ENCODE measurements at regions not wholly inside any gene's neighbourhood (a gene's known extent, or its start where the extent isn't known, plus 50 kb on each side); places are given as distances from the start of the nearest gene placed in this dataset.

GRCh38 chr2:125070726-125071505, 1045.8 kb downstream of the CNTNAP5 start:
- DNase-seq (ENCODE audit: low read depth): no peak

GRCh38 chr2:125073440-125073839, 1048.4 kb downstream of the CNTNAP5 start:
- DNase-seq (ENCODE audit: low read depth): no peak

GRCh38 chr2:125085904-125086303, 1060.8 kb downstream of the CNTNAP5 start:
- DNase-seq (ENCODE audit: low read depth): no peak

GRCh38 chr2:125086313-125087184, 1061.5 kb downstream of the CNTNAP5 start:
- no peak for DNase-seq (ENCODE audit: low read depth)

- DNase-seq (ENCODE audit: low read depth): no peak
Measured at GRCh38 chr2:125092276-125093009, 1067.4 kb downstream of the CNTNAP5 start.

DNA sequence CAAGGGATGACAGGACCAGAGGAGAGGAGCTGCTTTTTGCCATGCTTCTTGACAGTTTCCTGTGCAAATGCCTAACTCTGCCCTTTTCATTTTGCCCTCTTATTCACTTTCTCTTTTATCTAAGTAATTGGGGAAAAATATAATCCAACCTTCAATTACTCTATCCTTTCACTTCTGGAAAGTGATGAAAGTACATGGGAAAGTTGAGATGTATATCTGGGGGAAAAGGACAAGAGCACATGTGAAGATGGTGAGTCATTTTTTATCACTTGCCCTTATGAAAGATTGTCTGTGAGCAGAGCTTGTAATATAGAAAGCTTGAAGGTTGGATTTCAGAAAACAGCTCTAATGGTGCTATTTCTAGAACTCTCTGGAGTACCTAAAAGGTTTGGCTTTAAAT, 1070.7 kb downstream of the CNTNAP5 start:
- DNase-seq (ENCODE audit: low read depth): no peak

DNA sequence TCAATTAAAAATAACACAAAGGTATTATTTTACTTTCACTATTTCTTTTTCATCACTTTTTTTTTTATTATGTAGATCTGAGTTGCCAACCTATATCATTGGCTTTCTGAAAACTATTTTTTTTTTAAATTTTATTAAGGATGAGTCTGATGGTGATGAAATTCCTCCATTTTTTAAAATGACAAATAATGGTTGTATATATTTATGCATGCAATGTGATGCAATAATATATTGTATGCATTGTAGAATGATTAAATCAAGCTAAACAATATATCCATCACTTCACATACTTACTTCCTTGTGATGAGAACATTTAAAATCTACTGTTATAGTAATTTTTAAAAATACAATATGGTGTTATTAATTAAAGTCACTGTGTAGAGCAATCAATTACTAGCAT, 1081.6 kb downstream of the CNTNAP5 start:
- DNase-seq (ENCODE audit: low read depth): no peak

- DNase-seq (ENCODE audit: low read depth): no peak
Measured at GRCh38 chr2:125107446-125107845, 1082.4 kb downstream of the CNTNAP5 start.

- no peak for DNase-seq (ENCODE audit: low read depth)
Measured at GRCh38 chr2:125108251-125108650, 1083.2 kb downstream of the CNTNAP5 start.

GRCh38 chr2:125125902-125126301, 1100.8 kb downstream of the CNTNAP5 start:
- DNase-seq (ENCODE audit: low read depth): no peak

GRCh38 chr2:125160947-125161346, 1135.9 kb downstream of the CNTNAP5 start:
- DNase-seq (ENCODE audit: low read depth): no peak

DNA sequence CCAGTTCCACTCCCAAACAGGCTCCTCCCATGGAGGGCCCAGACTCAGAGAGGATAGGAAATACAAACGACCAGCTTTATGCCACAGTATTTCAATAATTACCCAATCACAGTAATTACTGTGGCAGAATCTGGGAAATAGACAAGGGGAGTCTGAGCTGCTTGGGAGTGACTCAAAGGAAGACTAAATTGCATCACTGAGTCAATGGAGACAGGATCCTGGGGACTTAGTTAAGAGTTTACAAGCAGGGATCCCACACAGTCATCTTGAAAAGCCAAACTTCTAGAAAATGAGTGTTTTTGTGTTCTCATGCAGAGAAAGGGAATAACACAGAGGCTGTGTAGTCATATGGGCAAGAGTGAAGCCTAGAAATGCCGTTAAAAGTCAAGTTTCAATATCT, 1142.1 kb downstream of the CNTNAP5 start:
- no peak for DNase-seq (ENCODE audit: low read depth)

GRCh38 chr2:125167820-125168219, 1142.7 kb downstream of the CNTNAP5 start:
- no peak for DNase-seq (ENCODE audit: low read depth)

DNA sequence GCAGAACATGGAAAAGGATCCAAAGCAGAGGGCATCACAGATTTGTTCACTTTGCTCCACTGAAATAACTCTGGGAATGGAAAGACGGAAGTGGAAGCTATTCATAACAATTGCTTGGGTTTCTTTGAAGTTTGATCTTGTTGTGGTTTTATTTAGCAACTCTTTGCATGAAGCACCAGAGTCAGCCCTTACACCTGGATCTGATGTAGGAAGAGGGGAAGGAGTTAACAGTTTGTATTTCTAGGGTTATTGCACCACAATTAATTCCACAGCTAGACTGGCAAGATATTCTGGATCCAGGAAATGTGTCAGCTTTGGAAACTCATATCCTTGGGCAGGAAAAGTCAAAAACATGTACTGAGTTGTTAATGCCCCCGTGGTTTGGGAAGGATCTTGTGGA, 1143.4 kb downstream of the CNTNAP5 start:
- no peak for DNase-seq (ENCODE audit: low read depth)

DNA sequence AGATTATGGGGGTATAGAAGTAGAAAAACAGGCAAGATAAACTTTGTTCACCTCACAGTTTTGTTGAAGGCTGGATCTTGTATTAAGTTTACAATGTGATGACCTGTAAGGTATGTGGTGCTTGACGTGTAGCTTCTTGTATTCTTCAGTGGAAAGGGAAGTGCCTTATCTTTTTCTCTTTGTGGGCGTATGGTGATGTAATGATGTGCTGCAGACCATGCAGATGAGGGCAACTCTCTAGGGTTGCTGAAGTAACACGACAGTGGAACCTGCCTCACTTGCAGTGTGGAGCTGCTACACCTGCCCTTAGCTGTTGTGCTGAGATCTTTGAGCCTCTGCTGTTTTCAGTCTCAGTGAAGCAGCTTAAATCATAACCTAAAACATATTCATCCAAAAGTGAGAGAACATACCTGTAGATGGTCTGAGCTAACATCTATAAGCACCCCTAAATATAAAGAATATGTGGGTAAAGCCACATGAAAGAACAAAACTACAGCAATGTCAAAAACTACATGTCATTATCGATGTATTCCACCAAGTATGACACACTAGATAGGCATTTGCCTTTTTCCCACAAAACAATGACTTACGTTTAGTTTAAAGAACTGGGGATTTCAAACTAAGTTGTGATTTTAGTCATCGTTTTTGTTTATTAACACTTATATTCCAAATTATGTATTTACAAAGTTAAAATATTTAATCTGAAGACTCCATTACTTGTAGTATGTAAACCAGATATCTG, 1144.1 kb downstream of the CNTNAP5 start:
- DNase-seq (ENCODE audit: low read depth): no peak

DNA sequence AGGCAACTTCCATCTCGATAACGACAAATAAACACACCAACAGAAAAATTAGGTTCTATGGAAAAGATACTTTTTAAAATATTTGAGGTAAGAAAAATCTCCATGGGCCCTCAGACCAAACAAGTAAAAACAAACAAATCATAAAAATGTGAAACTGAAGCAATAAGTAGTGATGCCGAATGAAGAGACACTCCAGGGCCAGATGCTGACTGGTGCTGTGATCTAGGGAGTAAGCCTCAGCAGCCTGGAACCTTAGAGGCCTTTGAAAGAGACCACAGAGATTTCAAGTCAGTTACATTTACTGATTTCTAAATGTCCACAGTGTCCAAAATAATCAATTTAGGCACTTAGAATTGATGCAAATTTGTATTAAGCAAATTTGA, 1144.7 kb downstream of the CNTNAP5 start:
- DNase-seq (ENCODE audit: low read depth): no peak

- DNase-seq (ENCODE audit: low read depth): no peak
Measured at GRCh38 chr2:125172181-125172580, 1147.1 kb downstream of the CNTNAP5 start.

GRCh38 chr2:125175415-125175814, 1150.3 kb downstream of the CNTNAP5 start:
- DNase-seq (ENCODE audit: low read depth): no peak

GRCh38 chr2:125185691-125186270, 1160.7 kb downstream of the CNTNAP5 start:
- no peak for DNase-seq (ENCODE audit: low read depth)

DNA sequence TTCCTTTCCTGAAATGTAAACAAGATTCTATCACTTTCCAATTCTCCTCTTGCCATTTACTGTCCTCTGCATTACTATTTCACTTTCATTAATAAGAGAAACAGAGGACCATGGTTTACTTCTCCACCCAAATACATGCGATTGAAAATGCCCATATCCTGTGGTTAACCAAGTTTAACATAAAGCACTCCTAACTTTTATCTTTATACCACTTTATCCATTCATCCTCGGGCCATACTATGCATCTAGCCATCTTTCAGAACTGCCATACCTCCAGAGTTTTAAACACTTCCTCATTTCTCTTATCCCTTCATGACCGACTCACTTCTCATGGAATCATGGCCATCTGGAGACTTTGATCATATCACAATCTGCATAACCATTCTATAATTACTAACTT, 1182.3 kb downstream of the CNTNAP5 start:
- no peak for DNase-seq (ENCODE audit: low read depth)

GRCh38 chr2:125216321-125216720, 1191.2 kb downstream of the CNTNAP5 start:
- no peak for DNase-seq (ENCODE audit: low read depth)

DNA sequence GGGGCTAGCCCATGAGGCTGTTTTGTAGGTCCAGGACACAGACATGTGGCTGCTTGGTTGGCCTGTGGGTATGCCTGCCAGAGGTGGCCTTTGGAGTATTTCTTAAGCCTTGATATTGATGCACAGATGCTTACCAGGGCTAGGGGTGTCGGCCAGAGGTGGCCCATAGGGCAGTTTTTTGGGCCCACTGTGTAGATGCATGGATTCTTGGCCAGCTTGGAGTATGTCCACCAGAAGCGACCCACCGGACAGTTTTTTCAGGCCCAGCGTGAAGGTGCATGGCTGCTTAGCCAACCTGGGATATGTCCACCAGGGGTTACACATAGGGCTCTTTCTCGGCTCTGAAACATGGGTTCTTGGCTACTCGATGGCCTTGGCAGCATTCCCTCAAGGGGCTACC, 1199.1 kb downstream of the CNTNAP5 start:
- DNase-seq (ENCODE audit: low read depth): no peak
